GM21737 (cell line): ENCODE measurements at regions not wholly inside any gene's neighbourhood (a gene's known extent, or its start where the extent isn't known, plus 50 kb on each side); places are given as distances from the start of the nearest gene placed in this dataset.

Experiments
- ATAC-seq: cut with Tn5 transposase; IDR thresholded peaks from one replicate; pipeline ENCODE4 v1.9.1; 2021; ENCODE audit warnings: mild to moderate bottlenecking, moderate library complexity; ENCODE audit not compliant: unreplicated experiment

DNA sequence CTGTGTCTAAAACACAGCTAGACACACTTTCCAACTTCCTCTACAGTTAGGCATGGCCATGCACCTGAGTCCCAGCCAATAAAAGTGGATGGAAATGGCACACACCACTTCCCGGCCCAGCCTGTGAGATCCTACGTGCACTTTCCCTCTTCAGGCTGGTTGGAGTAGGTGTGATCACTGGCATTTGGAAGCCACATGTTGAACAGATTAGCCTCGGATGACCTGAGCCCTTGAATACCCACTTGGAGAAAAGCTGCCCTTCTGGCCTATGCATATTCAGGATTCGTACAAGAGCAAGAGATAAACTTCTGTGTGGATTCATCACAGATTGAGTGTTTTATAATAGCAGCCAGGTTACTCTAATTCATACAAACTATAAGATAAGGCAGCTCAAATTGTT lies 359.0 kb upstream of the SLC30A5 start:
- ATAC-seq: no peak

- ATAC-seq: no peak
These were observed 355.6 kb upstream of the SLC30A5 start for GRCh38 chr5:68738236-68738635.

GRCh38 chr5:68738841-68739240 lies 355.0 kb upstream of the SLC30A5 start:
- ATAC-seq: no peak

- peak; percentile 79 for ATAC-seq
These were observed 354.1 kb upstream of the SLC30A5 start for GRCh38 chr5:68739752-68740151.

GRCh38 chr5:68740226-68740910 lies 353.4 kb upstream of the SLC30A5 start:
- peak; percentile 82 for ATAC-seq

GRCh38 chr5:68744206-68744605 lies 349.6 kb upstream of the SLC30A5 start:
- no peak for ATAC-seq

DNA sequence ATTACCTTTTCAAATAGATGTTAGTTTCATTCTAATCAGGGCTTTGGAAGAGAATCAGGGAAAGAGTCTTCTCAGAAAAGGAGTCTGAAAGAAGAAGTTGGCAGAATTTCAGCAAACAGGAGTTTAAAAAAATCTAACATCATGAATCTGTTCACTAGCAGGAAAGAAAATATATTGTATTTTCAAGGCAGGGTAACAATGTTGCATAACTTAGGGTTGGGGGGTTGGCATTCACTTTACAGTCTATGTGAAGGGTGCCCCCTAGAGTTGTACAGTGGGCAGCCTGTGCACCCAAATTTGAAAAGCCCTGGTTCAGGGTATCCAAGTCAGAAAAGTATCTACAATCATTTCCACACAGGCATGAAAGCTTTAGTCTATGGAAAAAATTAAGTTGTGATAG lies 348.4 kb upstream of the SLC30A5 start:
- no peak for ATAC-seq

DNA sequence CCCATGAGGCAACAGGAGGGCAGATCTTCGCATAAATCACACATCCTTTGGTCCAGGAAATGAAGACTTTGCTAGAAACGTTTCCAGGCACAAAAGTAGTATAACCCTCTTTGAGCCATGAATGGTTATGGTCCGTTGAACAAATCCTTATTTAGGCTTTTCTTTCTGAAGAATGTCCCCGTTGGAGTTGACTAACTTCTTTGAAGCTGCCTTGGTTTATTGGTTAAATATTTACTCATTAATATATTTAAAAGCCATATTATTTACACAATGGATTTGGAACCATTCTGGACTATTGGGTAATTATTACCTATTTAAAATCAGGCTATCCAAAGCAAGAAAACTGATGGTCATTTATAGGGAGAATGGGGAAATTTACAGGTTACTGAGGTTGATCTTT lies 347.6 kb upstream of the SLC30A5 start:
- no peak for ATAC-seq

DNA sequence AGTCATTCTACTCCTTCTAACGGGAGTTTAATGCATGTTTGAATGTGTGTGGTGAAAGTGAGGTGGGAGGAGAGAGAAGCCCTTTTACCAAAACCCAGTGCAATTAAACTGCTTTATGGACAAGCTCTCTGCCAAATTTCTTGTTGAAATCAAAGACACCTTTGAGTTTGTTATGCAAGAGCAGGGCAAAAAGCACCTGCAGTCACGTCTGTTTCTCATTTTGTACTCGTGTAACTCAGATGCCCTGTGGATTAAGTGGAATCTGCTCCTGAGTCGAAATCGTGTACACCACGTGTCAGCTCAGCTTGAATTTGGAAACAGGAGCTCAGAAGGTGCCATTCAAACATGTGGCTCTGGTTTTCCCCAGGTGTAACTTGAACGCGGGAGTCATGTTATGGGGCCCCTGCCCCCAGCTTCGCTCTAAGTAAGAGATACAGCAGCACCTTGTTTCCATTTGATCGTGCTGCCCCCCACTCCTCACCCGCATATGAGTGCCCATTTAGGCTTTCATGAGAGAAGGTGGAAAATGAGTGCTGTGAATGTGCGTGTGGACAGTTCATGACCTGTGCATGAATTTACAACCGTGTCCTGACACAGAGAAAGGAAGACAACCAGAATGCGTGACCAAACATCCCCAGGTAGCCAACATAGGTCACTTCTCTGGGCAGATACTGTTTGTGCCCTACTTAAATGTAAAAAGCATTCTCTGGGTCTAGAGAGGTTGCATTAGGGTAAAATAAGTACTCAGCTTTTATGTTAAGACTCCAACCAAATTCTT lies 347.0 kb upstream of the SLC30A5 start:
- ATAC-seq: no peak

GRCh38 chr5:68747521-68747920 lies 346.3 kb upstream of the SLC30A5 start:
- ATAC-seq: no peak

GRCh38 chr5:68748101-68748500 lies 345.7 kb upstream of the SLC30A5 start:
- ATAC-seq: no peak

DNA sequence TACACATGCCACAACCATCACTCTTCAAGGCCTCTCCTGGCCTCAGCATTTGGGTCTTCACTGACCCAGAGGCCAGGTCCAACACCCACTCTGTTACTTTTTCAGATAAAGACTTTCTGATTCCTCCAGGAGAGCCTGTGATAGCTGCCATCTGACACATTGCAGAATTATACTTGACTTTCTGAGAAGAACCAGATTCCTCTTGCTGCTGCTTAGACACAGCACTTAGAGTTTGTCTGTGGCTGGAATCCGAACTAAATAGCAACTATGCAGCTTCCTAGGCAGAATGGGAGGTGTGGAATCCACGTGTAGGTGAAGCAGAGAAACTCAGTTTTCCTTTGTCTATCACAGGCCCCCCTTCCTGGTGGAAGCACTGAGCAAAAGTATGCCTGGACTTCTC lies 344.7 kb upstream of the SLC30A5 start:
- no peak for ATAC-seq

DNA sequence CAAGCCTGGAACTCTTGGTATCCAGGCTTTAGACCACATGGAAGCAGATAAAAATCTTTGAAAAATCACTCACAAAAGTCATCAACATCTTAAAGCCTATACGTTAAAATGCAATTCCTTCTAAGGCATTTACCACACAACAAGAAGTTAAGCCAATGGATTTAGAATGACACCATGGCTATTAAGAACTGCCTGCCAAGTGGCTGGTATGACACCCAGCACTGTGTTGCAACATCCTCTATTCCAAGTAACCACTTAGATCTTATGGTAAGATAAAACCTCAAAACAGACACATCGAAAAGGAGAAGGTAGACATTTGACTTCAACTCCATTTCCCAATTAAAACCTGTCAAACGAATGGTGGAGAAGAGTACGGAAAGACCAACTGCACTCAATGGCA lies 344.2 kb upstream of the SLC30A5 start:
- ATAC-seq: no peak

DNA sequence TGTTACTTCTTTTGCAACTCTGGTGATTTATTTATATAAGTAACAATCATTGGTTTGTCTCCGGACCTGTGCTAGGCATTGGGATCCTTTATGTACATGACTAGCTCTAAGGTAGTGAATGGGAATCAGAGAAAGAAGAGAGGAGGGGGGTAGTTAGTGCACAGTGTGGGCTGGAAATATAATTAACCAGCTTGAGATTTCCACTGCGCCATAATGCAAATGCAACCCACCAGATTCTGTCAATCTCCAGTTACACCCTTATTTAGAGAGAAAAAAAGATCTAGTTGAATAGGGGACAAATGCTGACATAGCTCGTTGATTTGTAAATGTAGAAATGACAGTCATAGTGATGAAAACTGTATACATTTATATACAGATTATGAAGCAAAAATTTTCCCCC lies 342.2 kb upstream of the SLC30A5 start:
- no peak for ATAC-seq

GRCh38 chr5:68754536-68754935 lies 339.3 kb upstream of the SLC30A5 start:
- ATAC-seq: no peak

GRCh38 chr5:68755293-68755692 lies 338.5 kb upstream of the SLC30A5 start:
- ATAC-seq: no peak

GRCh38 chr5:68757006-68757405 lies 336.8 kb upstream of the SLC30A5 start:
- ATAC-seq: no peak

GRCh38 chr5:68757626-68758212 lies 336.1 kb upstream of the SLC30A5 start:
- no peak for ATAC-seq

DNA sequence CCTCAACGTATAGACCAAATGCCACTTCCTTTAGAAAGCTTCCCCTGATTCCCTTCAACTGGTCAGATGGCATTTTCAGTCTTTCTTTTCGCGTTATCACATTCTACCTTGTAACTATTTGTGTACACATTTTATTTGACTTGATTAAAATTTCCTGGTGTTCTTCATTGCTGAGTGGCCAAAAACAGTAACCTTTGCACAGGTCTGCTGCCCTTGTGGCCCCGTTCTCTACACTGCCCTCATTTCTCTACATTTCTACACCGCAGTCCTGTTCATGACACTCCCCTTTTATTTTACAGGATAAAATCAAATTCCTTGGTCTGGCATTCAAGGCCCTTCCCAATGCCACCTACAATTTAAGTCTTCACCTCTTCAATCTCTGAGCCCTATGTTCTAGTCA lies 334.2 kb upstream of the SLC30A5 start:
- ATAC-seq: no peak

GRCh38 chr5:68762201-68762600 lies 331.6 kb upstream of the SLC30A5 start:
- no peak for ATAC-seq

DNA sequence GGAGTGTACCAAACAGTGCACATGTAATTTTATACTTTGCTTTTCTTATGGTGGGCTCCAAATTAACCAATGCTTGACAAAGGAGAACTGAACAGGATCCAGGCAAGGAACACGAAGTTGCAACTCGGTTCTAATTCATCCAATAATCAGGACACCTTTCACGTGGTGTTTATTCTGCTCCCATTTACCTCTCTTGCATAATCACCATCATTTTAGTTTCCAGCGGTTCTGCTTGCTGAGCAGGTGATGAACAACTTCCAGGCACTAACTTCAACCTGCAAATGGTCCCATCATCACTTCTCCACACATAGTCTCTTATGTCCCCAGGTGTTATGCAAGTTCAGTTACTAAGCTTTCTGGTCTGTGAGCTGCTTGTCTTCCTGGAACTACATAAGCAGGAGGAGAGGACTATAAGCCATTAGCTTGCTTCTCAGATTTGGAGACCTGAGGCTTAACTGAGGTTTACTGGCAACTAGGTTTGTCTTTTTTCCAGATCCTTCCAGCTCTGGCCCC lies 326.8 kb upstream of the SLC30A5 start:
- no peak for ATAC-seq

DNA sequence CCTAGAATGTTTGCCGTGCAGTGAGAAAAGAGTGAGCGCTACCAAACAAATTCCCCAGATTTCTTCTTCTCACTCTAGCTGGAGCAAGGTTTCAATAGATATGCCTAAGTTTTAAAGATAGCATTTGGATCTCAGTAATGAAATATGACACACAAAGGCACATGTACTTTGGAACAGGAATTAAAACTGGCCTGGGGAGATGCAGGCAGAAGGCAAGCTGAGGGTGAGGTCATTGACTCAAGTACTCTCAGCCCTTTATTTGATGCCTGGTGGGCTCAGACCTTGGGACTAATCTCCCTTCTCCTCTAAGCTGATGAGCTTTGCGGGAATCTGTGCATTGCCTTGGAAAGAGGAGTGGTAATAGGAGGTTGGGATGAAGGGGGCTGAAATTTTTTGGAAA lies 323.3 kb upstream of the SLC30A5 start:
- no peak for ATAC-seq
